ENCODE measurements at regions not wholly inside any gene's neighbourhood (a gene's known extent, or its start where the extent isn't known, plus 50 kb on each side); places are given as distances from the start of the nearest gene placed in this dataset.

DNA sequence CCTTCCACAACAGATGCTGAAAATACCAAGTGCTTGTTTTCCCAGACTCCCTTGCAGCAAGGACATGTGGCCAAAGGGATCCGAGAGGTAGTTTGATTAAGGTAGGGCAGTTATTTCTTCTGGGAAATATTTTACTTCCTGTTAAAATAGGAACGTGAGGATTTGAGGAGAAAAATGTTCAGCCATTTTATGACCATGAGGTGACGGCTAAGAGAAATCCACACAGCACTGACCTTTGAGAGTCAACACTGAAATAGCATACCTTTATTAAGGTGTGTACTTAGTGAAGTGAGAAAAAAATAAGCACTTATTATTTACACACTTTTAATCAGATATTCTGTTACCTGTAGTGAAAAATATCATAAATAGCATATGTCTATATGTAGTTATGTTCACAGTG is 133.9 kb downstream of the PPP1R3A start:
- no peak for TF ChIP-seq CTCF (IDR thresholded peaks at IDR 0.05; ENCODE audit: extremely low read depth, missing control alignments)
- no peak for DNase-seq (ENCODE audit: low spot score)

DNA sequence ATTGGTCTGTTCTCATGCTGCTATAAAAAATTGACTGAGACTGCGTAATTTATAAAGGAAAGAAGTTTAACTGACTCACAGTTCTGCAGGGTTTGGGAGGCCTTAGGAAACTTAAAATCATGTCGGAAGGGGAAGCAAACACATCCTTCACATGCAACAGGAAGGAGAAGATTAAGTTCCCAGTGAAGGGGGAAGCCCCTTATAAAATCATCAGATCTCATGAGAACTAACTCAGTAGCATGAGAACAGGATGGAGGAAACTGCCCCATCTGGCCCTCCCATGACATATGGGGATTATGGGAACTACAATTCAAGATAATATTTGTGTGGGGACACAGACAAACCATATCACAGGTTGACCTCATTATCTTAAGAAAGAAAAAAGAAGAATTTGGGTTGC is 134.5 kb downstream of the PPP1R3A start:
- TF ChIP-seq CTCF (IDR thresholded peaks at IDR 0.05; ENCODE audit: extremely low read depth, missing control alignments), result no peak
- no peak for DNase-seq (ENCODE audit: low spot score)

- no peak for TF ChIP-seq CTCF (IDR thresholded peaks at IDR 0.05; ENCODE audit: extremely low read depth, missing control alignments)
- DNase-seq (ENCODE audit: low spot score), result no peak
Observed at GRCh38 chr7:113783403-113783802, 135.4 kb downstream of the PPP1R3A start.

GRCh38 chr7:113775804-113776203 is 143.0 kb downstream of the PPP1R3A start:
- TF ChIP-seq CTCF (IDR thresholded peaks at IDR 0.05; ENCODE audit: extremely low read depth, missing control alignments), result no peak

DNA sequence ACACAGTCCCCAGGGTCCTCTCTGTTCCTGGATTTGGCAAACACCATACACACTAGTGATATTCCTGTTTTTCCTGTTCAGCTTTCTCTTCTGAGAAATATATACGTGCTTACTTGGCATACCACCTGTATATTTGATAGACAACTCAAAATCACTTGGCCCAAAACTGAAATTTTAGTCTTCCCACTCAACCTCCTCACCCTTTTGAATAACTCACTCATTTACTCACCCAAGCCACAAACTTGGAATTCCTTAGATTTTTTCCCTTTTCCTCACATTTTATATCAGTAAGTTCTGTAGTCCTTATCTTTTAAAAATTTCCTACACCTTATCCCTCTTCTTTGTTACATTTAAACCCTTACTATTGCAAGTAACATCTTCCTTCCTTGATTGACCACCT is 143.4 kb downstream of the PPP1R3A start:
- DNase-seq (ENCODE audit: low spot score), result no peak
- TF ChIP-seq CTCF (IDR thresholded peaks at IDR 0.05; ENCODE audit: extremely low read depth, missing control alignments), result no peak

More at GRCh38 chr7:113775804-113776203, 143.0 kb downstream of the PPP1R3A start:
- no peak for DNase-seq (ENCODE audit: low spot score)

GRCh38 chr7:113774182-113774807 is 144.5 kb downstream of the PPP1R3A start:
- DNase-seq (ENCODE audit: low spot score), result peak; percentile 8
- no peak for TF ChIP-seq CTCF (IDR thresholded peaks at IDR 0.05; ENCODE audit: extremely low read depth, missing control alignments)

GRCh38 chr7:113770146-113770738 is 148.6 kb downstream of the PPP1R3A start:
- DNase-seq (ENCODE audit: low spot score), result no peak
- TF ChIP-seq CTCF (IDR thresholded peaks at IDR 0.05; ENCODE audit: extremely low read depth, missing control alignments), result no peak

Data from GM20000 (cell line).